Esophagus squamous epithelium (tissue), 4 donors: ENCODE measurements at regions not wholly inside any gene's neighbourhood (a gene's known extent, or its start where the extent isn't known, plus 50 kb on each side); places are given as distances from the start of the nearest gene placed in this dataset.

Experiments
- POLR2A ChIP-seq, 4 donors: fragments of 450-650 bp; IDR thresholded peaks; one replicate each; pipeline ENCODE4 v1.6.1; 2017; ENCODE audit warnings: antibody characterized with exemption in 4 of 4, mild to moderate bottlenecking in 4 of 4, moderate library complexity in 3 of 4
- TF ChIP-seq, protein P1 (sequence below), 6 experiments: fragments of 450-650 bp in 4 of 6; fragments of 200-600 bp in 2 of 6; sonication (generic) in 2 of 6; IDR thresholded peaks; one replicate each; pipeline ENCODE4 v1.5.1; 2016 to 2019; ENCODE audit warnings: antibody characterized with exemption in 6 of 6, mild to moderate bottlenecking in 4 of 6, moderate library complexity in 4 of 6

DNA sequence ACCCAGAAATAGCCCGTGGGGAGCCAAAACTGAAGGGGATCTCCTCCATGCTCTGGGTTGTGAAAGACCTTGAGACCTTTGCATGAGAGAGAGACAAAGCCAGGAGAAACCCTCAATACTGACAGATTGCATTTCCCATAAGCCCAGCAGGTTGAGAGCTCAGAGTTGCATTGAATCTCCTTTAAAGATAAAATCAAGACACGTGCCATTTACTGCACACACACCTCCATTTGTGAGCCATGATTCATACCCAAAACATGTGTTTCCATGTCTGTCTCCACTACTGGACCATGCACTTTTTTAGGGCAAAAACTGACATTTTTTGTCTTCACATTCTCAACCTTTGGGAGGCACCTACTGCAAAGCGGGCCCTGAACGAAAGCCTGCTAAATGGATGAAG lies 144.0 kb upstream of the NRIP1 start:
- TF ChIP-seq, protein P1, sequence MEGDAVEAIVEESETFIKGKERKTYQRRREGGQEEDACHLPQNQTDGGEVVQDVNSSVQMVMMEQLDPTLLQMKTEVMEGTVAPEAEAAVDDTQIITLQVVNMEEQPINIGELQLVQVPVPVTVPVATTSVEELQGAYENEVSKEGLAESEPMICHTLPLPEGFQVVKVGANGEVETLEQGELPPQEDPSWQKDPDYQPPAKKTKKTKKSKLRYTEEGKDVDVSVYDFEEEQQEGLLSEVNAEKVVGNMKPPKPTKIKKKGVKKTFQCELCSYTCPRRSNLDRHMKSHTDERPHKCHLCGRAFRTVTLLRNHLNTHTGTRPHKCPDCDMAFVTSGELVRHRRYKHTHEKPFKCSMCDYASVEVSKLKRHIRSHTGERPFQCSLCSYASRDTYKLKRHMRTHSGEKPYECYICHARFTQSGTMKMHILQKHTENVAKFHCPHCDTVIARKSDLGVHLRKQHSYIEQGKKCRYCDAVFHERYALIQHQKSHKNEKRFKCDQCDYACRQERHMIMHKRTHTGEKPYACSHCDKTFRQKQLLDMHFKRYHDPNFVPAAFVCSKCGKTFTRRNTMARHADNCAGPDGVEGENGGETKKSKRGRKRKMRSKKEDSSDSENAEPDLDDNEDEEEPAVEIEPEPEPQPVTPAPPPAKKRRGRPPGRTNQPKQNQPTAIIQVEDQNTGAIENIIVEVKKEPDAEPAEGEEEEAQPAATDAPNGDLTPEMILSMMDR (IDR thresholded peaks at IDR 0.05): no peak
- no peak for TF ChIP-seq POLR2A (IDR thresholded peaks at IDR 0.05)
